HEK293T (cell line): ENCODE measurements at regions not wholly inside any gene's neighbourhood (a gene's known extent, or its start where the extent isn't known, plus 50 kb on each side); places are given as distances from the start of the nearest gene placed in this dataset.

Source experiments
- BHLHE40 ChIP-seq: fragments of 450-650 bp; IDR thresholded peaks from 2 replicates; pipeline ENCODE4 v1.6.1; 2016; ENCODE audit warnings: mild to moderate bottlenecking, moderate library complexity, borderline replicate concordance
- ELF4 ChIP-seq: fragments of 450-650 bp; IDR thresholded peaks from 2 replicates; pipeline ENCODE4 v1.6.1; 2017; ENCODE audit warnings: antibody characterized with exemption
- HDGF ChIP-seq: fragments of 450-650 bp; IDR thresholded peaks from 2 replicates; pipeline ENCODE4 v1.6.1; 2017; ENCODE audit warnings: antibody characterized with exemption, borderline replicate concordance

DNA sequence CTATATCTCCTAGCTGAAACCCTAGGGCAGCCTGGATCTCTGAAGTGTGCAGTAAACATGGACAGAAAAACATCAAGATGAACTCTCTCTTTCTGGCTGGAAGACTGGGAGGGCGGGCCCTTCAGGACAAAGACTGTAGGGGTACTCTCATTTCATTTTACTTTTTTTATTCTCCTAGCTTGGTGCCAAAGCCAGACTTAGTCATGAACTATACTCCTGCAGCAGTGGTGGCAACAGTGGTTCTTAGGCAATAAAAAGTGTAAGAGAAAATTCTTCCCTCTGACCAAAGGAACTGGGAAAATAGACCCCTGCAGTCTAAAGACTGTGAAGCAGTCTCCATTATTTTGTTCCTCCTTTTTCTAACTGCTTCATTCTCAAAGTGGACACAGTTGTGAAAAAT, 213.8 kb upstream of the JUN start:
- TF ChIP-seq BHLHE40 (no peak), HDGF (no peak), ELF4 (no peak)
